ENCODE measurements at regions not wholly inside any gene's neighbourhood (a gene's known extent, or its start where the extent isn't known, plus 50 kb on each side); places are given as distances from the start of the nearest gene placed in this dataset.
A peak's percentile ranks its signal among the peaks of the same experiment; 100 is the strongest.

- no peaks in the 10 kb centered on the region for H3K36me3 ChIP-seq (replicated peaks; ENCODE audit: control insufficient read depth, insufficient read depth, low read length)
- peak overlapping the region; percentile 94 for H3K4me3 ChIP-seq (ENCODE audit: insufficient read depth, low read depth, low read length)
- no peaks in the 10 kb centered on the region; the same call in 1 of the 2 replicates for H3K27me3 ChIP-seq (ENCODE audit: control insufficient read depth, insufficient read depth, low read length)
- DNase-seq, result peak; percentile 96
Measured at GRCh38 chr3:72447059-72447946, 400.9 kb downstream of the SHQ1 start.

- Histone ChIP-seq H3K36me3 (replicated peaks; ENCODE audit: control insufficient read depth, insufficient read depth, low read length) (no peaks in the 10 kb centered on the region), H3K27me3 (ENCODE audit: control insufficient read depth, insufficient read depth, low read length) (no peaks in the 10 kb centered on the region; the same call in 1 of the 2 replicates), H3K4me3 (ENCODE audit: insufficient read depth, low read depth, low read length) (peak within 1 kb of the TSS; percentile 94)
- DNase-seq, result no peak
Measured at GRCh38 chr3:72446218-72447058, 401.8 kb downstream of the SHQ1 start, which contains the start of gene RYBP. TSS of gene RYBP (minus strand) at chr3:72446621.

DNA sequence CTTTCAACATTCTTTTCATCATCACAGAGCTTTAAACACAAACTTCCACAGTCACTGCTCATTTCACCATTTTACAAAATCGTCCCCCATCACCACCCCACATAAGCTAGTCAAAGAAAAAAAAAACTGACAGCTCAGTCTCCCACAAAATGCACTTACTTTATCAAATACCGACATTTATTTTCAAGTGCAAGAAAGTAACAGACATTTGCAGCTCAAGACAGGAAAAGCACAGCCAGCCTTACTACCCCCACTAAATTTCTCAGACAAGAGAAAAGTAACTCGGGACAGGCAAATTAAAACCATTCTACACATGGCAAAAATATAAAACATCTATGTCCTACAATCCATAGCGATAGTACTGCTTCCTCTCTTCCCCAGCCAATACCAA lies 402.4 kb downstream of the SHQ1 start:
- Histone ChIP-seq H3K4me3 (ENCODE audit: insufficient read depth, low read depth, low read length) (peak overlapping the region; percentile 94), H3K36me3 (replicated peaks; ENCODE audit: control insufficient read depth, insufficient read depth, low read length) (no peaks in the 10 kb centered on the region), H3K27me3 (ENCODE audit: control insufficient read depth, insufficient read depth, low read length) (no peaks in the 10 kb centered on the region; the same call in 1 of the 2 replicates)
- DNase-seq, result no peak

DNA sequence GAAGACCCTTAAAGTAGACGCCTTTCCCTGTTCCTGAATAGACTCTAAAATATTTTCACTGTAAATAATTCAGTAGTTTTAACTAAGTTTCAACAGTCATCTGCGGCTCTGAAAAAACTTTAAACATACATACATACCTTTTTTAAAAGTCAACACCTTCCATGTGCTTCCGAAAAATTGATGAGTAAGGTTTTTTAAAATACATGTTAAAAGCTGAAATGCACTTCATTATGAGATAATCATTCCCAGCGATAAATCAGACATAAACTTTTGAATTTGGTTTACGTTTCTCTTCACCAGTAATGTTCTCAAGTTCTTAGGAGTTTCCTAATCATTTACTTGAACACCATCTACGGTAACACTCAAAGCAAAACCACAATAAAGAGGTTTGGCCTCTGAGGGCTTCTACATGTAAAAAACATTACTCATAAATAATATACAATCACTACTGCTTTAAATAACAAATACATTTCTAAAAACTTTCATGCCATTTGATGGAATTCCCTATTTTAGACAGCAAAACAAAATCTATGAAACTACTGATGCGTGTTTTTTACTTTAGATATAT lies 403.5 kb downstream of the SHQ1 start:
- Histone ChIP-seq H3K27me3 (ENCODE audit: control insufficient read depth, insufficient read depth, low read length) (no peaks in the 10 kb centered on the region), H3K4me3 (ENCODE audit: insufficient read depth, low read depth, low read length) (no peak overlapping the region), H3K36me3 (replicated peaks; ENCODE audit: control insufficient read depth, insufficient read depth, low read length) (no peaks in the 10 kb centered on the region)
- no peak for DNase-seq

DNA sequence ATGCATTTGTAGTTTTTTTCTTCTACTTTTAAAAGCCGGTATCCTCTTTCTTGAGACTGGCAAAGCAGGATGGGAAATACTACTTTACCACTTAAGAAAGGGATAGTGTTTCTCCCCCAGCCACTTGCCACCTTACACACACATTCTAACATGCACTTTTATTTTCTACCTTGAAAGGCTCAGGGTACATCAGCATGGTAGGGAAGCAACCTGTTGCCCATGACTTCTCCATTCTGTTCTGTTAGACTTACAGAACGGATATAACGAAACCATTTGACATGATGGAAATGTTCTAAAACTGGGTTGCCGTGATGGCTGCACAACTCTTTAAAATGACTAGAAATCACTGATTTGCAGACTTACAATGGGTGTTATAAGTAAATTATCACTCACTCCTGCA lies 405.5 kb downstream of the SHQ1 start:
- DNase-seq, result no peak
- H3K36me3 ChIP-seq (replicated peaks; ENCODE audit: control insufficient read depth, insufficient read depth, low read length), result no peaks in the 10 kb centered on the region

DNA sequence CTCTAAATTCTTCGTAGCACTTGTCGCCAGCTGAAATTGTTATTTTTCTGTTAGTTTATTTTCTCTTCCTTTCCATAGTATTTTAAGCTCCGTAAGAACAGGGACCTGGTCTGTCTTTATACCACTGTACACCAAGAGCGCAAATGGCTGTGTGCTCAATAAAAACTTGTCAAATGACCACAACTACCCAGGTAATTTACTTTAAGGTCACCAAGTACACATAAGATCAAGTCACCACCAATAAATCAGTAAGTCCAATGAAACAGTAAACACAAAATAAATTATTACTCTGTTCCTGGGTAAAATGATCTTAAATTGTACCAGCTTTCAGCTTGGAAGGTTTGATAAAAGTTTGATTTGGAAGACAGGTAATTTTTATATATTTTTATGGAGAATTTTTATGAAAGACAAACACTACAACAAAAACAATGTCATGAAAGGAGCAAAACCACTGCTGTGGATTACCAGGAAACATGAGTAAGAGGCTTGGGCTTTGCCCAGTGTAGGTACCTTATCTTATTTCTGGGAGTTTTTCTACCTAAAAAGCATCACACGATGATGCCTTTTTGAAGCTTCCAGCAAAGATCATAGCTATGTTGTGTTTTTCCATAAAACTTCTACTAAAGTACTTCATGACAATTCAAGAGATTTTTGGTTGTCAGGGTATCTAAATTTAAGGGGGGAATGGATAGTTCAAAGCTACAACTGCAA lies 406.8 kb downstream of the SHQ1 start:
- no peak for DNase-seq
- H3K27me3 ChIP-seq (ENCODE audit: control insufficient read depth, insufficient read depth, low read length), result no peaks in the 10 kb centered on the region
- H3K36me3 ChIP-seq (replicated peaks; ENCODE audit: control insufficient read depth, insufficient read depth, low read length), result no peaks in the 10 kb centered on the region
- no peak overlapping the region for H3K4me3 ChIP-seq (ENCODE audit: insufficient read depth, low read depth, low read length)

More for the DNA sequence above, 405.5 kb downstream of the SHQ1 start:
- Histone ChIP-seq H3K27me3 (ENCODE audit: control insufficient read depth, insufficient read depth, low read length) (no peaks in the 10 kb centered on the region), H3K4me3 (ENCODE audit: insufficient read depth, low read depth, low read length) (no peak overlapping the region)

- Histone ChIP-seq H3K4me3 (ENCODE audit: insufficient read depth, low read depth, low read length) (no peak overlapping the region), H3K27me3 (ENCODE audit: control insufficient read depth, insufficient read depth, low read length) (no peaks in the 10 kb centered on the region)
- no peak for DNase-seq
Measured at GRCh38 chr3:72440491-72440890, 407.8 kb downstream of the SHQ1 start.

DNA sequence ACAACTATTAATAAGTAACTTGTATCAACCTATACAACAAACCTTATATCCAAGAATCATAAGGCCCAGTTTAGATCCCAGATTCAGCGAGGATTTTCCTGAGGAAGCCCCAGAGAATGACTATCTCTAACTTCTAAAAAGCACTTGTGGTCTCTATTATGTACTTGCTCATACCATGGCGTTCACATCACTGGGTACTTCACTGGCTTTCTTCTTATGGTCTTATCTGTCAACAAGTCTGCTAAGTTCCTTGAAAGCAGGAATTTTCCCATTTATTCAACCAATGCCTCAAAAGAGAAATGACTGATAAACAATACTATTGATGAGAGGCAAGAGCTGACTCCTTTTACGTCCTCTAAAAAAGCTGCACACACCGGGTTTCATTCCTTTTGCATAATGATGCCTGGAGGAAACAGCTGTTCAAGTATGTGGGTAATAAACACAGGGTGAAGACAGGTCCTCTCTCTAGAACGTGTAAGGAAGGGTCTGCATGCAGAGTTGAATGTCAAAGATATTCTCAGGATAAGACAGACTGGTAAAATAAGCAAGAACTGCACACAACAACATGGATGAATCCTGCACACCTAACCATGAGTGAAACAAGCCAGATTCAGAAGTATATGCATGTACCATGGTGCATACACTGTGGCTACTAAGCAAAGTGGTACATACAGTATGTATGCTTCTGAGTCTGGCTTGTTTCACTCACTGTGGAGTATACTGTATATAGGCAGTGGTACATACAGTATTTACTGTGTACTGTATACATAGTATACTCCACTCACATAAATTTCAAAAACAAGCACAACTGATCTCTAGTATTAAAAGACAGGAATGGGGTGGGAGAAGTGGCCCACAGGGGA lies 408.7 kb downstream of the SHQ1 start:
- H3K36me3 ChIP-seq (replicated peaks; ENCODE audit: control insufficient read depth, insufficient read depth, low read length), result no peaks in the 10 kb centered on the region
- DNase-seq, result no peak
- no peak overlapping the region for H3K4me3 ChIP-seq (ENCODE audit: insufficient read depth, low read depth, low read length)
- H3K27me3 ChIP-seq (ENCODE audit: control insufficient read depth, insufficient read depth, low read length), result no peaks in the 10 kb centered on the region

More at GRCh38 chr3:72440491-72440890, 407.8 kb downstream of the SHQ1 start:
- H3K36me3 ChIP-seq (replicated peaks; ENCODE audit: control insufficient read depth, insufficient read depth, low read length), result no peaks in the 10 kb centered on the region

DNA sequence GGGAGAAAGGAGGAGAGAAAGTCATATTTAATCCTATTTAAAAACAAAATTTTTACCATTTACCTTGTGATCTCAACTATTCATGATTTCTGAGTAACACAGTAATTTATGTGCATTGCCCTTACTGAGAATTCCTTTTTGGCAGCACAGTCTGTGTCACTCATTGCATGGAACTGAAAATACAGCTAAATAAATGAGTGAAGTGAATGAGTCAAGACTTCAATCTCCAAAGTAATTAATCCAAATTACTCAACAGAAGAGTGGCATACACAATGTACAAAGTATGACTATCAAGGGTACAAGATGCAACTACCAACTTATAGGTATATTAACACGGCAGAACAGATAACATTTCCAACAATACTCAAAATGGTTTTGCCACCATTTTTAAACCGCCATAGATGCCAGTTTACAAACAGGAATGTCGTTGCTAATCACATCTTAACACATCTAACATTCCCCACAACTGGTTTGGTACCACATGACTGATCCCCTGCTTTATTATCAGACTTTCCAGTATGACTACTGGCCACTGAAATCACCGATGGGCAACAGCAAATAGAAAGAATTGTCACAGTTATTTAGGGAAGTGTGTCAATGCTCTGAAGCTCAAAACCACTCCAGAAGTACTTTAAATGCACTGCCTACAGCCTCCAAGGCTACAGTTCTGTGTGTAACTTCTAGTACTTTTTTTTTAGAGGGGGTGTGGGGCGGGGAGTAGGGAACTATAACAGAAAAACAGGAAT lies 410.4 kb downstream of the SHQ1 start:
- no peak for DNase-seq
- no peaks in the 10 kb centered on the region for H3K36me3 ChIP-seq (replicated peaks; ENCODE audit: control insufficient read depth, insufficient read depth, low read length)

DNA sequence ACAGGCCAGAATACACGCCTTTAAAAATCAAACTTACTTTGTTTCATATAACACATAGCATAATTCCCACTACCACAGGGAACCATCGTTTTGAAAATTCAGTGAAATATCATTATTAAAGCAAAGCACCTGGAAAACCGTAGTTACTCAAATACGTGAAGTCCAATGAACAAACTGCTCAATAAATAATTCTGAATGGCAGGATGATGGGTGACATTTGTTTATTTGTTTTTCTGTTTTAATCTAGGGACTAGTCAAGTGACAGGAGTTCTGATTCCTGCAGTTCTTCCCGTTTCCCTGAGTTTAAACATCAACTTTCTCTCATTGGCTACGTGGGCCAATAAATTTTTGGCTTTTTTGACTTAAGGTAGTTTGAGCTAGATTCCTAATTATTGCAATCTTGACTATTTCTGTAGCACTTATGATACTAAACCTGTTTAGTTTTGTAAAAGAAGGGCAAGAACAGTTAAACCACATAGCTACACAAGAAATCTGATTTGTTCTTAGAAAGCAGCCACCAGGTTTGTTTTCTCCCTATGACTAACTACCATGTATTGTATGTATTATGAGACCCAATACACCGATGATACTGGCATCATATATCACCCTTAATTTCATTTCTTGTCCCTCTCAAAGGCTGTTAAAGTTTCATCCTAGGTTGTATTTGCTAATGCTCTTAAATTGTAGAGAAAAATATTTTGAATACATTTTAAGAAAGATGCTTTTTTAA lies 411.2 kb downstream of the SHQ1 start:
- H3K27me3 ChIP-seq (ENCODE audit: control insufficient read depth, insufficient read depth, low read length), result no peaks in the 10 kb centered on the region
- no peak for DNase-seq
- H3K36me3 ChIP-seq (replicated peaks; ENCODE audit: control insufficient read depth, insufficient read depth, low read length), result no peaks in the 10 kb centered on the region
- H3K4me3 ChIP-seq (ENCODE audit: insufficient read depth, low read depth, low read length), result no peak overlapping the region

More for the DNA sequence above, 410.4 kb downstream of the SHQ1 start:
- H3K4me3 ChIP-seq (ENCODE audit: insufficient read depth, low read depth, low read length), result no peak overlapping the region
- H3K27me3 ChIP-seq (ENCODE audit: control insufficient read depth, insufficient read depth, low read length), result no peaks in the 10 kb centered on the region

DNA sequence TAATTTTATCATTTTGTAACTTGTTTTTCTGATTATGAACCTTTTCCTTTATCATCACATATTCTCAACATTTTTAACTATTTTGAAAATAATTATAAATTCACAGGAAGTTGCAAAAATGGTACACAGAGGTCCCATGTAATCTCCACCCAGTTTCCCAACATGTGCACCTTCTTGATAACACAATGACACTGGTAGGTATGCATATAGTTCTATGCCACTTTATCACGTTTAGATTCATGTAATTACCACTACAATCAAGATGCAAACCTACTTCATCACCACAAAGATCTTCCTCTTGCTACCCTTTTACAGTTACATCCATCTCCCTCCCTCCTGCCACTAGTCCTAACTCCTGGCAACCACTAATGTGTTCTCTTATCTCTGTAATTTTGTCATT lies 413.9 kb downstream of the SHQ1 start:
- Histone ChIP-seq H3K4me3 (ENCODE audit: insufficient read depth, low read depth, low read length) (no peak overlapping the region), H3K36me3 (replicated peaks; ENCODE audit: control insufficient read depth, insufficient read depth, low read length) (no peaks in the 10 kb centered on the region), H3K27me3 (ENCODE audit: control insufficient read depth, insufficient read depth, low read length) (no peaks in the 10 kb centered on the region)
- no peak for DNase-seq

- H3K27me3 ChIP-seq (ENCODE audit: control insufficient read depth, insufficient read depth, low read length), result no peaks in the 10 kb centered on the region
- no peaks in the 10 kb centered on the region for H3K36me3 ChIP-seq (replicated peaks; ENCODE audit: control insufficient read depth, insufficient read depth, low read length)
- no peak for DNase-seq
- no peak overlapping the region for H3K4me3 ChIP-seq (ENCODE audit: insufficient read depth, low read depth, low read length)
Measured at GRCh38 chr3:72432246-72432645, 416.0 kb downstream of the SHQ1 start.

All from H7 (cell line).